Parathyroid adenoma (tissue), 2 donors: ENCODE measurements at regions not wholly inside any gene's neighbourhood (a gene's known extent, or its start where the extent isn't known, plus 50 kb on each side); places are given as distances from the start of the nearest gene placed in this dataset.

Source experiments
- H2AFZ ChIP-seq: fragments of 300-600 bp; sonication (generic); one replicate; pipeline ENCODE4 v1.7.0; 2017; ENCODE audit warnings: antibody characterized with exemption, mild to moderate bottlenecking
- H3K27ac ChIP-seq: fragments of 300-600 bp; sonication (generic); one replicate; pipeline ENCODE4 v1.7.0; 2017
- H3K27me3 ChIP-seq: fragments of 300-600 bp; sonication (generic); one replicate; pipeline ENCODE4 v1.7.0; 2017; ENCODE audit warnings: low read length; ENCODE audit not compliant: control insufficient read depth, insufficient read depth
- H3K36me3 ChIP-seq: fragments of 300-600 bp; sonication (generic); one replicate; pipeline ENCODE4 v1.7.0; 2017; ENCODE audit warnings: low read length; ENCODE audit not compliant: control insufficient read depth, insufficient read depth
- H3K4me1 ChIP-seq: fragments of 300-600 bp; sonication (generic); one replicate; pipeline ENCODE4 v1.7.0; 2017; ENCODE audit warnings: control low read depth
- H3K4me2 ChIP-seq: fragments of 300-600 bp; sonication (generic); one replicate; pipeline ENCODE4 v1.7.0; 2017; ENCODE audit warnings: low read length
- H3K4me3 ChIP-seq: fragments of 300-600 bp; sonication (generic); one replicate; pipeline ENCODE4 v1.7.0; 2017; ENCODE audit warnings: low read depth, low read length
- H3K79me2 ChIP-seq: fragments of 300-600 bp; sonication (generic); one replicate; pipeline ENCODE4 v1.7.0; 2017; ENCODE audit warnings: control low read depth
- H3K9ac ChIP-seq: fragments of 300-600 bp; sonication (generic); one replicate; pipeline ENCODE4 v1.7.0; 2017; ENCODE audit warnings: mild to moderate bottlenecking
- H3K9me3 ChIP-seq: fragments of 300-600 bp; sonication (generic); one replicate; pipeline ENCODE4 v1.7.0; 2017; ENCODE audit warnings: low read length; ENCODE audit not compliant: control insufficient read depth
- TF ChIP-seq, protein P1 (sequence below): fragments of 300-600 bp; sonication (generic); IDR thresholded peaks from one replicate; pipeline ENCODE4 v1.7.0; 2017; ENCODE audit warnings: antibody characterized with exemption, mild to moderate bottlenecking
- donor health status: primary hyperparathyroidism.

GRCh38 chr10:9759596-9759995, 1258.1 kb upstream of the CELF2 start:
- Histone ChIP-seq H3K79me2 (no peaks in the 10 kb centered on the region), H3K27me3 (no peaks in the 10 kb centered on the region), H3K9ac (no peak overlapping the region), H3K36me3 (no peaks in the 10 kb centered on the region), H3K27ac (no peak overlapping the region), H3K4me3 (no peak overlapping the region), H3K4me2 (no peak overlapping the region), H2AFZ (no peak overlapping the region), H3K9me3 (no peaks in the 10 kb centered on the region), H3K4me1 (no peaks in the 10 kb centered on the region)
- TF ChIP-seq, protein P1, sequence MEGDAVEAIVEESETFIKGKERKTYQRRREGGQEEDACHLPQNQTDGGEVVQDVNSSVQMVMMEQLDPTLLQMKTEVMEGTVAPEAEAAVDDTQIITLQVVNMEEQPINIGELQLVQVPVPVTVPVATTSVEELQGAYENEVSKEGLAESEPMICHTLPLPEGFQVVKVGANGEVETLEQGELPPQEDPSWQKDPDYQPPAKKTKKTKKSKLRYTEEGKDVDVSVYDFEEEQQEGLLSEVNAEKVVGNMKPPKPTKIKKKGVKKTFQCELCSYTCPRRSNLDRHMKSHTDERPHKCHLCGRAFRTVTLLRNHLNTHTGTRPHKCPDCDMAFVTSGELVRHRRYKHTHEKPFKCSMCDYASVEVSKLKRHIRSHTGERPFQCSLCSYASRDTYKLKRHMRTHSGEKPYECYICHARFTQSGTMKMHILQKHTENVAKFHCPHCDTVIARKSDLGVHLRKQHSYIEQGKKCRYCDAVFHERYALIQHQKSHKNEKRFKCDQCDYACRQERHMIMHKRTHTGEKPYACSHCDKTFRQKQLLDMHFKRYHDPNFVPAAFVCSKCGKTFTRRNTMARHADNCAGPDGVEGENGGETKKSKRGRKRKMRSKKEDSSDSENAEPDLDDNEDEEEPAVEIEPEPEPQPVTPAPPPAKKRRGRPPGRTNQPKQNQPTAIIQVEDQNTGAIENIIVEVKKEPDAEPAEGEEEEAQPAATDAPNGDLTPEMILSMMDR, result no peak

- H3K79me2 ChIP-seq, result no peaks in the 10 kb centered on the region
- H3K36me3 ChIP-seq, result no peaks in the 10 kb centered on the region
- H3K4me1 ChIP-seq, result no peaks in the 10 kb centered on the region
- H3K27ac ChIP-seq, result no peak overlapping the region
- TF ChIP-seq, protein P1, result no peak
- H3K27me3 ChIP-seq, result no peaks in the 10 kb centered on the region
- H3K4me2 ChIP-seq, result no peak overlapping the region
- no peak overlapping the region for H3K4me3 ChIP-seq
- H3K9me3 ChIP-seq, result no peaks in the 10 kb centered on the region
- no peak overlapping the region for H2AFZ ChIP-seq
- H3K9ac ChIP-seq, result no peak overlapping the region
Observed at GRCh38 chr10:9762966-9763656, 1254.6 kb upstream of the CELF2 start.

- H3K79me2 ChIP-seq, result no peaks in the 10 kb centered on the region
- no peaks in the 10 kb centered on the region for H3K27me3 ChIP-seq
- TF ChIP-seq, protein P1, result no peak
- no peak overlapping the region for H3K27ac ChIP-seq
- no peak overlapping the region for H3K4me2 ChIP-seq
- no peaks in the 10 kb centered on the region for H3K9me3 ChIP-seq
- H2AFZ ChIP-seq, result no peak overlapping the region
- no peak overlapping the region for H3K9ac ChIP-seq
- H3K4me3 ChIP-seq, result no peak overlapping the region
- no peaks in the 10 kb centered on the region for H3K4me1 ChIP-seq
- H3K36me3 ChIP-seq, result no peaks in the 10 kb centered on the region
Observed at GRCh38 chr10:9766762-9767161, 1250.9 kb upstream of the CELF2 start.

DNA sequence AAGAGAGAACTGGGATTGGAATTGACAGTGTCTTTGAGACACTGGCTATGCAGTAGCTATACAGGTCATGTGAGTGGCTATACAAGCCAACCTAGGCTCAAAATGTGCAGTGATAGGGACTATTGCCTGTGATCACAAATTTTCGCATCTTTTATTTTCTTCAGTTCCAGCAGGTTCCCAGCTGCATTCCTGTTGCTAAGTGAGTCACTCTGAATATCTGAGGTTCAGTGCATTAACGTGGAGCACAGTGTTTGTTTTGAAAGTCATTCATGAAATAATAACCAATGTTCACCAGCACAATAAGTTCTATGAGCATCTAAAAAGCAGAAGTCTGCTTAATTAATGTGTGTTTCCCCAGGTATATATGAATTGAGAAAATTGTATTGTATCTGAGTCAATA, 1236.0 kb upstream of the CELF2 start:
- no peaks in the 10 kb centered on the region for H3K79me2 ChIP-seq
- no peaks in the 10 kb centered on the region for H3K36me3 ChIP-seq
- H3K4me1 ChIP-seq, result no peaks in the 10 kb centered on the region
- TF ChIP-seq, protein P1, result no peak
- no peak overlapping the region for H3K27ac ChIP-seq
- H3K9ac ChIP-seq, result no peak overlapping the region
- no peak overlapping the region for H3K4me3 ChIP-seq
- H3K27me3 ChIP-seq, result no peaks in the 10 kb centered on the region
- H3K9me3 ChIP-seq, result no peaks in the 10 kb centered on the region
- H2AFZ ChIP-seq, result no peak overlapping the region
- H3K4me2 ChIP-seq, result no peak overlapping the region

DNA sequence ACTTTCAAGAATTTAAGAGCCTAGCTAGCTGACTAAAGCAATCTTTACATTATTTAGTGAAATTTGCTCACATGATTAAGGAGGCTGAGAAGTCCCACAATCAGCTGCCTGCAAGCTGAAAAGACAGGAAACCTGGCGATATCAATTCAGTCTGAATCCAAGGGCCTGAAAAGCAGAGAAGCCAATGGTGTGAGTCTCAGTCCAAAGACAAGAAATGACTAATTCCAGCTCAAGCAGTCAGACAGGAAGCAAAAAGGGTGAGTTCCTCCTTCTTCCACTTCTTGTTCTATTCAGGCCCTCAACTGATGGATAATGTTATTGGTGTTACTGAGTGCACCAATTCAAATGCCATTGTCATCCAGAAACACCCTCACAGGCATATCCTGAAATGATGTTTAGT, 1231.6 kb upstream of the CELF2 start:
- Histone ChIP-seq H3K4me2 (no peak overlapping the region), H3K9me3 (no peaks in the 10 kb centered on the region), H3K4me1 (no peaks in the 10 kb centered on the region), H3K27me3 (no peaks in the 10 kb centered on the region), H3K4me3 (no peak overlapping the region), H3K36me3 (no peaks in the 10 kb centered on the region), H2AFZ (no peak overlapping the region), H3K9ac (no peak overlapping the region), H3K27ac (no peak overlapping the region), H3K79me2 (no peaks in the 10 kb centered on the region)
- TF ChIP-seq, protein P1, result no peak
